Thyroid gland (tissue), 4 donors: ENCODE measurements at regions not wholly inside any gene's neighbourhood (a gene's known extent, or its start where the extent isn't known, plus 50 kb on each side); places are given as distances from the start of the nearest gene placed in this dataset.

Experiments used
- POLR2A ChIP-seq, 2 donors: fragments of 450-650 bp; IDR thresholded peaks; one replicate each; pipeline ENCODE4 v1.6.1; 2017; ENCODE audit warnings: antibody characterized with exemption in 2 of 2, mild to moderate bottlenecking in 2 of 2, moderate library complexity in 1 of 2
- TF ChIP-seq, protein P1 (sequence below), 6 experiments: fragments of 200-600 bp in 3 of 6; fragments of 450-650 bp in 3 of 6; sonication (generic) in 3 of 6; IDR thresholded peaks; one replicate each; pipeline ENCODE4 v1.5.1; 2016 to 2019; ENCODE audit warnings: antibody characterized with exemption in 6 of 6, mild to moderate bottlenecking in 2 of 6, inconsistent platforms in 1 of 6, moderate library complexity in 1 of 6

DNA sequence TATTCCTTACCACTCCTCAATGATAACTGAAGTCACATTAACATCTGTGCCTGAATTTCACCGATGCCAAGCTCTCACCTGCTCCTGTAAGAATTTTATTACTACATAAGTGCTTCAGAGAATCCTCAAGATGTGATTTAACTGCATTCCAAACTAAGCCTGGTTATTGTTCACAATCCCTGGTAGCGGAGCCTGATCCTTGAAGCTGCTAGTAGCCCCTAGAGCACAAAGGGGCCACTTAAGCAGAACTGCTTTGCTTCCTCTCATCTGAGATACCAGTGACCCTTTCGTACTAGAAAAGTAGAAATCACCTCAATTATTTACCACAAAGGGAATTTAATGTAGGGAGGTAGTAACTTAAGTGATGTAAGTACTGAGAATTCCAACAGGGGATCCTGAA, 529.6 kb downstream of the CPS1 start:
- TF ChIP-seq, protein P1, sequence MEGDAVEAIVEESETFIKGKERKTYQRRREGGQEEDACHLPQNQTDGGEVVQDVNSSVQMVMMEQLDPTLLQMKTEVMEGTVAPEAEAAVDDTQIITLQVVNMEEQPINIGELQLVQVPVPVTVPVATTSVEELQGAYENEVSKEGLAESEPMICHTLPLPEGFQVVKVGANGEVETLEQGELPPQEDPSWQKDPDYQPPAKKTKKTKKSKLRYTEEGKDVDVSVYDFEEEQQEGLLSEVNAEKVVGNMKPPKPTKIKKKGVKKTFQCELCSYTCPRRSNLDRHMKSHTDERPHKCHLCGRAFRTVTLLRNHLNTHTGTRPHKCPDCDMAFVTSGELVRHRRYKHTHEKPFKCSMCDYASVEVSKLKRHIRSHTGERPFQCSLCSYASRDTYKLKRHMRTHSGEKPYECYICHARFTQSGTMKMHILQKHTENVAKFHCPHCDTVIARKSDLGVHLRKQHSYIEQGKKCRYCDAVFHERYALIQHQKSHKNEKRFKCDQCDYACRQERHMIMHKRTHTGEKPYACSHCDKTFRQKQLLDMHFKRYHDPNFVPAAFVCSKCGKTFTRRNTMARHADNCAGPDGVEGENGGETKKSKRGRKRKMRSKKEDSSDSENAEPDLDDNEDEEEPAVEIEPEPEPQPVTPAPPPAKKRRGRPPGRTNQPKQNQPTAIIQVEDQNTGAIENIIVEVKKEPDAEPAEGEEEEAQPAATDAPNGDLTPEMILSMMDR (IDR thresholded peaks at IDR 0.05) = no peak
- no peak for TF ChIP-seq POLR2A (IDR thresholded peaks at IDR 0.05)
